Thyroid gland (tissue), 4 donors: ENCODE measurements at regions not wholly inside any gene's neighbourhood (a gene's known extent, or its start where the extent isn't known, plus 50 kb on each side); places are given as distances from the start of the nearest gene placed in this dataset.

ENCODE experiments used
- DNase-seq, 2 donors: peaks; one replicate each; pipeline ENCODE4 v3.0.0-alpha.2; 2019
- H3K27ac ChIP-seq, 3 donors: fragments of 200-600 bp; sonication (generic); 1 replicate in 2 of 3; 2 replicates in 1 of 3; pipeline ENCODE4 v1.5.1; 2016 to 2019; ENCODE audit warnings: mild to moderate bottlenecking in 1 of 3, moderate library complexity in 1 of 3
- H3K27me3 ChIP-seq: fragments of 200-600 bp; sonication (generic); one replicate; pipeline ENCODE4 v1.5.1; 2019
- H3K36me3 ChIP-seq, 2 donors: fragments of 200-600 bp; sonication (generic); one replicate each; pipeline ENCODE4 v1.5.1; 2016 to 2019
- H3K4me1 ChIP-seq, 2 donors: fragments of 200-600 bp; sonication (generic); one replicate each; pipeline ENCODE4 v1.5.1; 2017 to 2019
- H3K4me3 ChIP-seq, 3 donors: fragments of 200-600 bp; sonication (generic); replicated peaks in 1 of 3; 1 replicate in 2 of 3; 2 replicates in 1 of 3; pipeline ENCODE4 v1.5.1; 2016; ENCODE audit warnings: mild to moderate bottlenecking in 1 of 3
- H3K9me3 ChIP-seq: fragments of 200-600 bp; sonication (generic); one replicate; pipeline ENCODE4 v1.5.1; 2017
- CTCF ChIP-seq, 6 experiments: fragments of 200-600 bp in 3 of 6; fragments of 450-650 bp in 3 of 6; sonication (generic) in 3 of 6; IDR thresholded peaks; one replicate each; pipeline ENCODE4 v1.5.1; 2016 to 2019; ENCODE audit warnings: antibody characterized with exemption in 6 of 6, mild to moderate bottlenecking in 2 of 6, inconsistent platforms in 1 of 6, moderate library complexity in 1 of 6
- POLR2A ChIP-seq, 2 donors: fragments of 450-650 bp; IDR thresholded peaks; one replicate each; pipeline ENCODE4 v1.6.1; 2017; ENCODE audit warnings: antibody characterized with exemption in 2 of 2, mild to moderate bottlenecking in 2 of 2, moderate library complexity in 1 of 2
- WGBS, 2 donors: methylation state at CpG; one replicate each; pipeline ENCODE4 v1.1.5; 2017; 5-methylcytosine and 5-hydroxymethylcytosine counted together
- intact Hi-C: fragments of 100-400 bp; cut with DNase I; formaldehyde crosslinking; loops from one replicate; pipeline ENCODE4 v1.15.1; 2023

GRCh38 chr9:129394886-129395279 lies 216.8 kb upstream of the IER5L start:
- Histone ChIP-seq H3K9me3 (no peaks in the 10 kb centered on the region), H3K4me3 (no peak overlapping the region), H3K36me3 (no peaks in the 10 kb centered on the region), H3K4me1 (peaks cover 5 to 15% of the 10 kb centered on the region in 2 donors), H3K27ac (no peak overlapping the region), H3K27me3 (no peaks in the 10 kb centered on the region)
- DNase-seq: no peak
- 80 to 86% methylated on average over 3 of the region's 3 CpGs for WGBS, 2 donors
- intact Hi-C loops: loop anchor here (5.0 kb wide), 2 partner anchors 48 to 937 kb away; no protein-coding TSS in a partner anchor
- TF ChIP-seq CTCF (IDR thresholded peaks at IDR 0.05) (no peak), POLR2A (IDR thresholded peaks at IDR 0.05) (no peak)

GRCh38 chr9:129394061-129394885 lies 216.2 kb upstream of the IER5L start:
- DNase-seq: no peak
- no peaks in the 10 kb centered on the region for H3K36me3 ChIP-seq
- 63 to 65% methylated on average over 17 to 21 of the region's 25 CpGs for WGBS, 2 donors
- no peaks in the 10 kb centered on the region for H3K9me3 ChIP-seq
- H3K4me3 ChIP-seq: no peak overlapping the region
- intact Hi-C loops: no loop called here
- no peaks in the 10 kb centered on the region for H3K27me3 ChIP-seq
- H3K4me1 ChIP-seq: peaks cover 5 to 15% of the 10 kb centered on the region in 2 donors
- TF ChIP-seq POLR2A (IDR thresholded peaks at IDR 0.05) (no peak), CTCF (IDR thresholded peaks at IDR 0.05) (no peak)
- H3K27ac ChIP-seq: no peak overlapping the region

GRCh38 chr9:129393064-129393463 lies 215.0 kb upstream of the IER5L start:
- H3K9me3 ChIP-seq: no peaks in the 10 kb centered on the region
- DNase-seq: no peak
- intact Hi-C loops: no loop called here

GRCh38 chr9:129392093-129392541 lies 214.1 kb upstream of the IER5L start:
- Histone ChIP-seq H3K9me3 (no peaks in the 10 kb centered on the region), H3K27ac (no peak overlapping the region), H3K27me3 (no peaks in the 10 kb centered on the region), H3K4me3 (no peak overlapping the region), H3K36me3 (no peaks in the 10 kb centered on the region), H3K4me1 (peaks cover 5 to 15% of the 10 kb centered on the region in 2 donors)
- intact Hi-C loops: no loop called here
- TF ChIP-seq POLR2A (IDR thresholded peaks at IDR 0.05) (no peak), CTCF (IDR thresholded peaks at IDR 0.05) (no peak)
- no peak for DNase-seq
- 83 to 89% methylated on average over 9 to 11 of the region's 12 CpGs for WGBS, 2 donors

More at GRCh38 chr9:129393064-129393463, 215.0 kb upstream of the IER5L start:
- Histone ChIP-seq H3K4me3 (no peak overlapping the region), H3K36me3 (no peaks in the 10 kb centered on the region), H3K27me3 (no peaks in the 10 kb centered on the region), H3K4me1 (peaks cover 5 to 15% of the 10 kb centered on the region in 2 donors), H3K27ac (no peak overlapping the region)
- TF ChIP-seq POLR2A (IDR thresholded peaks at IDR 0.05) (no peak), CTCF (IDR thresholded peaks at IDR 0.05) (no peak)
- 93 to 94% methylated on average over 5 of the region's 5 CpGs for WGBS, 2 donors

- Histone ChIP-seq H3K27me3 (no peaks in the 10 kb centered on the region), H3K4me3 (no peak overlapping the region), H3K9me3 (no peaks in the 10 kb centered on the region), H3K36me3 (no peaks in the 10 kb centered on the region), H3K4me1 (peaks cover 5 to 15% of the 10 kb centered on the region in 2 donors), H3K27ac (peak overlapping the region in 2 of 3 donors; percentile 1 to 20)
- DNase-seq: no peak
- no peak for TF ChIP-seq CTCF (IDR thresholded peaks at IDR 0.05)
- no peak for TF ChIP-seq POLR2A (IDR thresholded peaks at IDR 0.05)
- WGBS, 2 donors: 82 to 84% methylated on average over 12 of the region's 12 CpGs
- intact Hi-C loops: no loop called here
Observed at GRCh38 chr9:129391221-129391661, 213.2 kb upstream of the IER5L start.
